ENCODE measurements at regions not wholly inside any gene's neighbourhood (a gene's known extent, or its start where the extent isn't known, plus 50 kb on each side); places are given as distances from the start of the nearest gene placed in this dataset.

GRCh38 chr2:107222466-107222865, 336.5 kb upstream of the ST6GAL2 start:
- TF ChIP-seq CTCF (IDR thresholded peaks at IDR 0.05): no peak
- TF ChIP-seq POLR2A (IDR thresholded peaks at IDR 0.05): no peak
